Left ventricle myocardium inferior (tissue), 1 donor: ENCODE measurements at regions not wholly inside any gene's neighbourhood (a gene's known extent, or its start where the extent isn't known, plus 50 kb on each side); places are given as distances from the start of the nearest gene placed in this dataset.

Source experiments
- DNase-seq: peaks from one replicate; pipeline ENCODE4 v3.0.0-alpha.2; 2020
- H3K27ac ChIP-seq: fragments of 200-600 bp; replicated peaks from 2 replicates; pipeline ENCODE4 v1.8.0; 2021
- H3K27me3 ChIP-seq: fragments of 200-600 bp; 2 replicates; pipeline ENCODE4 v1.8.0; 2021; ENCODE audit warnings: low read depth
- H3K36me3 ChIP-seq: fragments of 200-600 bp; 2 replicates; pipeline ENCODE4 v1.8.0; 2021
- H3K4me1 ChIP-seq: fragments of 200-600 bp; 2 replicates; pipeline ENCODE4 v1.8.0; 2021
- H3K4me3 ChIP-seq: fragments of 200-600 bp; 2 replicates; pipeline ENCODE4 v1.8.0; 2021; ENCODE audit warnings: mild to moderate bottlenecking, moderate library complexity
- H3K9me3 ChIP-seq: fragments of 200-600 bp; replicated peaks from 2 replicates; pipeline ENCODE4 v1.8.0; 2021
- intact Hi-C: fragments of 100-400 bp; cut with micrococcal nuclease; formaldehyde crosslinking; loops from one replicate; pipeline ENCODE4 v1.11.0; 2022
- TF ChIP-seq, protein P1 (sequence below): fragments of 200-600 bp; IDR thresholded peaks from 2 replicates; pipeline ENCODE4 v1.8.0; 2021; ENCODE audit warnings: antibody characterized with exemption, mild to moderate bottlenecking, borderline replicate concordance
- donor health status: DM: no; HTN: yes; CAD: no; lungs with severe emphysema.

DNA sequence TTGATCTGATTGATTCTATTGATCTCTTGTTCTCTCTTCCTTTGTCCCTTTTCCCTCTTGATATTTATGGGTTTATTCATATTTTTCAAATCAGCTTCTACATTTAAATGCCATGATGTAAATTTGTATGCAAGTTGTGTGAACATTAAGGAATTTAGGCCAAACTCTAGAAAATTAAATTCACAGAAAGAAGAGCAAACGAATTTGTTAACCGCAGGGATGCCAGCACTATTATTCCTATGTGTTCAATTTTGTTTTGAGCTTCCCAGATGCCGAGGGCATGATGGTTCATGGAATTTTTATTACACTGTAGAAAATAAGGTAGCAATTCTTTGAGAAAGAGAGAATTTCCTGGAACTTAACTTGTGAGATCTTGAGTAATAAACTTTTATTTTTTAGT is 220.9 kb downstream of the BUB3 start:
- Histone ChIP-seq H3K4me1 (no peaks in the 10 kb centered on the region), H3K27me3 (peaks cover 9% of the 10 kb centered on the region), H3K36me3 (no peaks in the 10 kb centered on the region), H3K9me3 (peaks cover 19% of the 10 kb centered on the region), H3K4me3 (no peak overlapping the region), H3K27ac (no peak overlapping the region)
- DNase-seq: no peak
- TF ChIP-seq, protein P1, sequence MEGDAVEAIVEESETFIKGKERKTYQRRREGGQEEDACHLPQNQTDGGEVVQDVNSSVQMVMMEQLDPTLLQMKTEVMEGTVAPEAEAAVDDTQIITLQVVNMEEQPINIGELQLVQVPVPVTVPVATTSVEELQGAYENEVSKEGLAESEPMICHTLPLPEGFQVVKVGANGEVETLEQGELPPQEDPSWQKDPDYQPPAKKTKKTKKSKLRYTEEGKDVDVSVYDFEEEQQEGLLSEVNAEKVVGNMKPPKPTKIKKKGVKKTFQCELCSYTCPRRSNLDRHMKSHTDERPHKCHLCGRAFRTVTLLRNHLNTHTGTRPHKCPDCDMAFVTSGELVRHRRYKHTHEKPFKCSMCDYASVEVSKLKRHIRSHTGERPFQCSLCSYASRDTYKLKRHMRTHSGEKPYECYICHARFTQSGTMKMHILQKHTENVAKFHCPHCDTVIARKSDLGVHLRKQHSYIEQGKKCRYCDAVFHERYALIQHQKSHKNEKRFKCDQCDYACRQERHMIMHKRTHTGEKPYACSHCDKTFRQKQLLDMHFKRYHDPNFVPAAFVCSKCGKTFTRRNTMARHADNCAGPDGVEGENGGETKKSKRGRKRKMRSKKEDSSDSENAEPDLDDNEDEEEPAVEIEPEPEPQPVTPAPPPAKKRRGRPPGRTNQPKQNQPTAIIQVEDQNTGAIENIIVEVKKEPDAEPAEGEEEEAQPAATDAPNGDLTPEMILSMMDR: no peak
- intact Hi-C loops: no loop called here

DNA sequence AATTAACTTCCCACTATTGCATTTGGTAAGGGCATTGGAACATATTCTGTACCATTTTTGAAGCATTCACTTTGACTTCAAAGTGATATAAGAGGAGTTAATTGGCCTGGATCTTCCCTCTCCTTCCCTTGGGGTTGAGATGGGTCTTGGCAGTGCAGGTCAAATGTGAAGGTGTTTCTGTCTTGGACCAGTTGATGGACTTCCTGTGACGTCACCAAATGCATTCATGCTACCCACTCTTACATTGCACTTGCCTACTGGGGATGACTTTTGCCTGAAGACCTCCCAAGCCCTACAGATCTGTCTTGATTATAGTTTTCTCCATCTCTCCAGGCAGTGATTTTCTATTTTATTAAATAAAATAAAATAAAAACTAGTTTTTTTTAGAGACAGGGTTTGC is 221.5 kb downstream of the BUB3 start:
- H3K36me3 ChIP-seq: no peaks in the 10 kb centered on the region
- TF ChIP-seq, protein P1: no peak
- no peaks in the 10 kb centered on the region for H3K4me1 ChIP-seq
- no peak overlapping the region for H3K4me3 ChIP-seq
- no peak overlapping the region for H3K27ac ChIP-seq
- peaks cover 13% of the 10 kb centered on the region for H3K9me3 ChIP-seq
- H3K27me3 ChIP-seq: peaks cover 9% of the 10 kb centered on the region
- intact Hi-C loops: no loop called here
- no peak for DNase-seq

DNA sequence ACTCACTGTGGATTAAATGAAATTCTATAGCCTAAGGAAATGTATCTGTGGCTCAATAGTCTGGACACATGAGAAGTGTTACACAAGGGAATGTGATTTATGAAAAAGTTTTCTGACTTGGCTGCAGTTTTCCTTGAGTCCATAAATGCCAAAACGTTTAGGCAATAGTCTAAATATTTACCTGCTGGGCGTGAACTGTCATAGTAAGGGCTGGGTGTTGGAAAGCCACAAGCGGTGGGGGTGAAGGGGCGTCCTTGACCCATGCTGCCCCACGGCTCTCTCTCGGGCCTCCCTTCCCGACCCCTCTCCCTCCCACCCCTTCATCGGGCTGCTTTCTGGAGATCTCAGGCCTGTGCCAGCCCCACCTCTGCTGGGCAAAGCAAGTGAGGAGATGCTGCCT is 223.7 kb downstream of the BUB3 start:
- TF ChIP-seq, protein P1: no peak

DNA sequence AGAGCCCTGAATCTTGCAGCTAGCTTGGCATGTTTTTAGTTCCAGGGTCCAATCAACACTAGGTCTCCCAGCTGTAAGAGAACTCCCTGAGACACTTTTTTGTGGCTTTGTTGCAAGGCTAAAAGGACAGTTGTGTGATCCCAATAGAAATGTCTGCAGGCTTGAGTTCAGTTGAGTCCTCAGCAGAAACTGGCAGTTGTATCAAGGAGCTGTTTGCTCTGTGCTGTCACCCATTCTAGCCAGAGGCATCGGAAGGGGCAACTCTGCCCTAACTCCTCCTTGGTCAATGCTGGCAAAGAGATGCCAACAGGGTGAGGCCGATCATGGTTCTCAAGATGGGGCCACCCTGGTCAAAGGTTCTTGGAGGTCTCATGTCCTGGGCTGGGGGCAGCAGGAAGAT is 224.1 kb downstream of the BUB3 start:
- no peaks in the 10 kb centered on the region for H3K36me3 ChIP-seq
- intact Hi-C loops: no loop called here
- no peak for DNase-seq
- no peak overlapping the region for H3K4me3 ChIP-seq
- no peak overlapping the region for H3K27ac ChIP-seq
- no peaks in the 10 kb centered on the region for H3K9me3 ChIP-seq
- H3K4me1 ChIP-seq: no peaks in the 10 kb centered on the region
- TF ChIP-seq, protein P1: no peak
- peaks cover 9% of the 10 kb centered on the region for H3K27me3 ChIP-seq

More for the DNA sequence above, 223.7 kb downstream of the BUB3 start:
- H3K27me3 ChIP-seq: peaks cover 9% of the 10 kb centered on the region
- no peak for DNase-seq
- intact Hi-C loops: no loop called here
- H3K27ac ChIP-seq: no peak overlapping the region
- H3K4me1 ChIP-seq: no peaks in the 10 kb centered on the region
- no peak overlapping the region for H3K4me3 ChIP-seq
- no peaks in the 10 kb centered on the region for H3K36me3 ChIP-seq
- no peaks in the 10 kb centered on the region for H3K9me3 ChIP-seq

DNA sequence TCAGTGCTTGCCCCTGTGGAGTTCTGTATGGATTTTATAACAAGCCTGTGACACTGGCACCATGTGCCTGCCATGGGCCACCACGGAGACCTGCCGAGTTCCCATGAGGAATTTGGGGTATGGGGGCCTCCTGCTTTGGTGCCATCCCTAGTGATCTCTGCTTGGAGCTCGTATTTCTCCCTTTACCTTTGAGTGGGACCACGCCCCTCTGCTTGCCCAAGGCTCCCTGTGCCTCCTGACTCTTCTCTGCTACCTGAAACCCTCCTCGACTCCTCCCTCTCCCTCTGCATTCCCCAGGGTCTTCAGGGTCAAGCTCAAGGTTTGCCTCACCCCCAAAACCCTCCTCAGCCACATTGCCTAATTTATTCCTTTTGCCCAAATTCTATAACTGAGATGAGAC is 225.0 kb downstream of the BUB3 start:
- intact Hi-C loops: no loop called here
- Histone ChIP-seq H3K9me3 (no peaks in the 10 kb centered on the region), H3K4me1 (no peaks in the 10 kb centered on the region), H3K36me3 (no peaks in the 10 kb centered on the region), H3K27ac (no peak overlapping the region), H3K27me3 (peaks cover 9% of the 10 kb centered on the region), H3K4me3 (no peak overlapping the region)
- TF ChIP-seq, protein P1: no peak
- DNase-seq: no peak
